Skeletal muscle satellite cell (primary cell): ENCODE measurements at regions not wholly inside any gene's neighbourhood (a gene's known extent, or its start where the extent isn't known, plus 50 kb on each side); places are given as distances from the start of the nearest gene placed in this dataset.
"Not testable (repeated sequence)": the region's sequence is repeated elsewhere in the genome, so short reads cannot be mapped to it uniquely, and the experiment has no call there.

Experiments
- H3K27me3 ChIP-seq: 2 replicates; pipeline ENCODE4 v1.7.0; 2013; ENCODE audit warnings: low read length; ENCODE audit not compliant: control insufficient read depth, insufficient read depth
- H3K36me3 ChIP-seq: 2 replicates; pipeline ENCODE4 v1.7.0; 2013; ENCODE audit warnings: mild to moderate bottlenecking, control low read depth, low read length; ENCODE audit not compliant: insufficient read depth
- H3K4me1 ChIP-seq: 2 replicates; pipeline ENCODE4 v1.7.0; 2013; ENCODE audit warnings: low read length; ENCODE audit not compliant: control insufficient read depth, insufficient read depth
- H3K4me2 ChIP-seq: 2 replicates; pipeline ENCODE4 v1.7.0; 2013; ENCODE audit warnings: mild to moderate bottlenecking, low read length
- H3K4me3 ChIP-seq: 2 replicates; pipeline ENCODE4 v1.7.0; 2013; ENCODE audit warnings: low read length
- H3K9ac ChIP-seq: 2 replicates; pipeline ENCODE4 v1.7.0; 2013; ENCODE audit warnings: mild to moderate bottlenecking, low read depth, low read length, moderate library complexity
- H3K9me3 ChIP-seq: replicated peaks from 2 replicates; pipeline ENCODE4 v1.7.0; 2013; ENCODE audit warnings: mild to moderate bottlenecking, control low read depth, low read length

DNA sequence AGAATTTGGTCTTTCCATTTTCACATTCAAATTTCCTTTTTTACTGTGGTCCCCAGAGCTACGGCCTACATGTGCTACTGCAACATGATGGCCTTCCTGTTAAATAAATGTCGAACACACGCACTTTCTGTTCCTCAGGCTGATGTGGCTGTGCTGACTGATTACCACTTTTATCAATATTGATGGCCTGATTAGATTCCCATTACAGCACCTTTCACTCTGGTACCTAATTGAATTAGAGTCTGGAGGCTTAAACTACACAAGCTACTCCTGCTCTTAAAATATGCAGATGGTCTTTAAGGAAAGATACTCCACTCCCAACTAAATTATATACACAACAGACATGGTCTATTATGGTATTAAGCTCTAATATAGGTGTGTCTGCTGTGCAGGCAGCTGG, 301.6 kb downstream of the FRK start:
- peaks cover 3% of the 10 kb centered on the region for H3K9me3 ChIP-seq
- no peak overlapping the region for H3K4me3 ChIP-seq
- H3K27me3 ChIP-seq, result no peaks in the 10 kb centered on the region
- no peak overlapping the region for H3K9ac ChIP-seq
- no peaks in the 10 kb centered on the region for H3K36me3 ChIP-seq
- H3K4me2 ChIP-seq, result no peak overlapping the region
- no peaks in the 10 kb centered on the region for H3K4me1 ChIP-seq

DNA sequence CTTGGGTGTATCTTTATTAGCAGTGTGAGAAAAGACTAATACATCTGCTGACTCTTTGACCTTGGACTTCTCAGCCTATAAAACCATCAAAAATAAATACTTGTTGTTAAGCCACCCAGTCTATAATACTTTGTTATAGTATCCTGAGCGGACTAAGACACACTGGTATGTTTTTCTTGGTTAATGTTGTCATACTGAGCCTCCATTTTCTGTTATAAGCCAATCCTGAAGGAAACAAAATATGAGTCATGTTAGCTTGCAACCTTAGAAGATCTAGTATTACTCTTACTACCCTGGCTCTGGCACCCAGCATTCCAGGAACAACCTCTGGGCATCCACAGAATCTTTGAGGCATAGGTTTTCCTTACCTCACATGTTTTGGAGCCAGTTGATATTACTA, 307.2 kb downstream of the FRK start:
- no peak overlapping the region for H3K4me2 ChIP-seq
- H3K9ac ChIP-seq, result no peak overlapping the region
- H3K9me3 ChIP-seq, result no peaks in the 10 kb centered on the region
- no peaks in the 10 kb centered on the region for H3K36me3 ChIP-seq
- H3K27me3 ChIP-seq, result no peaks in the 10 kb centered on the region
- no peak overlapping the region for H3K4me3 ChIP-seq
- peaks cover 5% of the 10 kb centered on the region for H3K4me1 ChIP-seq

DNA sequence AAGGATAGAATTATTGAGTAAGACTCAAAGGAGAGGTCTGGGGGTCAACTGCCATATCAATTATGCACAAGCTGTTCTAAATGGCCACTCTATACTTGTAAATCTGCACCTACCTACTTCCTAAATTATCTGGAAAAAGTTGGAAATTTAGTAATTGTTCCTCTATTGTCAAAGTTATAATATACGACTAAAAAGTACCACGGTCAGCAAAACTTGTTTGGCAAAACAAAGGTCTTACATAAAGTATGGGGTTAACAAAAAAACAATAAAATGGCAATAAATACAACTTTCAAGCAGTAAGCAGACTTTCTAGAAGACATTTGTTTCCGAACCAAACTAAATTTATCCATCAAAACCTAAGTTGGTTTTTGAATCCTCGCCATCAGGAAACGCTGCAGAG, 309.7 kb downstream of the FRK start:
- Histone ChIP-seq H3K9ac (no peak overlapping the region), H3K36me3 (no peaks in the 10 kb centered on the region), H3K4me1 (peaks cover 5% of the 10 kb centered on the region), H3K4me2 (no peak overlapping the region), H3K4me3 (no peak overlapping the region), H3K27me3 (no peaks in the 10 kb centered on the region), H3K9me3 (no peaks in the 10 kb centered on the region)

DNA sequence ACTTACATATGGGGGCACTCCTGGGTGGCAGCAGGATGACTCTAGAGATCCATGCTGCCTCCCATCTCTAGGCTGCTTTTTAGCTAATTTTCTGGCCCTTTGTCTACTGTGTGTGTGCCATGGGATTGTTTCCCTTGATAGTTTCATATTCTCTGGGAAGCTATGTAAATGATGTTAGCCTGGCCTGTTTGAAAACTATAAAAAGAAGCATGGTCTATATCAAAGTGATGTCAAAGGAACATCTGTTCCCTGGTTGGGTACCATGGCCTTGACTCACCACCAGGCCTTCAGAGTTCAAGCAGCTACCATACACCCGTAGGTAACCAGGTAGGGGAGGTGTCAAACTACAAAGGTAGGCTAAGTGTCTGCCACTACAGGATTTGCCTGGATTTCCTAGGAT, 310.4 kb downstream of the FRK start:
- H3K4me2 ChIP-seq, result no peak overlapping the region
- H3K4me3 ChIP-seq, result no peak overlapping the region
- H3K9me3 ChIP-seq, result no peaks in the 10 kb centered on the region
- H3K4me1 ChIP-seq, result peaks cover 5% of the 10 kb centered on the region
- H3K27me3 ChIP-seq, result no peaks in the 10 kb centered on the region
- H3K36me3 ChIP-seq, result no peaks in the 10 kb centered on the region
- H3K9ac ChIP-seq, result no peak overlapping the region

DNA sequence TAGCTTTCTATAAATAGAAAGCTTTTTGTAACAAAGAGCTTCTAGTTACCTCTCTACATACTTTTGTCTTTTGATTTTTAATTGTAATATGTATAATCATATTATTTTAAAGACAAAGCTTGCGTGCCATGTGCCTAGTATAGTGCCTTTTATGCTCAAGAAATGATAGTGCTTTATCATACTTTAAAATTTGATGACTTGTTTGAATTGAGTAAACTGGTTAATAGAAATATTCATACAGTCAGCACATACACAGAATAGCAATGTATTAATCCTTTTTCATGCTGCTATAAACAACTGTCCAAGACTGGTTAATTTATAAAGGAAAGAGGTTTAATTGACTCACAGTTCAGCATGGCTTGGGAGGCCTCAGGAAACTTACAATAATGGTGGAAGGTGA, 313.0 kb downstream of the FRK start:
- Histone ChIP-seq H3K4me2 (no peak overlapping the region), H3K36me3 (no peaks in the 10 kb centered on the region), H3K4me3 (no peak overlapping the region), H3K9ac (no peak overlapping the region), H3K27me3 (no peaks in the 10 kb centered on the region), H3K9me3 (no peaks in the 10 kb centered on the region), H3K4me1 (no peaks in the 10 kb centered on the region)

DNA sequence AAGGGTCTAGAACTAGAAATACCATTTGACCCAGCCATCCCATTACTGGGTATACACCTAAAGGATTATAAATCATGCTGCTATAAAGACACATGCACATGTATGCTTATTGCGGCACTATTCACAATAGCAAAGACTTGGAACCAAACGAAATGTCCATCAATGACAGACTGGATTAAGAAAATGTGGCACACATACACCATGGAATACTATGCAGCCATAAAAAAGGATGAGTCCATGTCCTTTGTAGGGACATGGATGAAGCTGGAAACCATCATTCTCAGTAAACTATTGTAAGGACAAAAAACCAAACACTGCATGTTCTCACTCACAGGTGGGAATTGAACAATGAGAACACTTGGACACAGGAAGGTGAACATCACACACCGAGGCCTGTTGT, 314.1 kb downstream of the FRK start:
- H3K9ac ChIP-seq, H3K4me2 ChIP-seq, H3K4me3 ChIP-seq, H3K27me3 ChIP-seq, H3K4me1 ChIP-seq, H3K36me3 ChIP-seq, H3K9me3 ChIP-seq: not testable (repeated sequence)

DNA sequence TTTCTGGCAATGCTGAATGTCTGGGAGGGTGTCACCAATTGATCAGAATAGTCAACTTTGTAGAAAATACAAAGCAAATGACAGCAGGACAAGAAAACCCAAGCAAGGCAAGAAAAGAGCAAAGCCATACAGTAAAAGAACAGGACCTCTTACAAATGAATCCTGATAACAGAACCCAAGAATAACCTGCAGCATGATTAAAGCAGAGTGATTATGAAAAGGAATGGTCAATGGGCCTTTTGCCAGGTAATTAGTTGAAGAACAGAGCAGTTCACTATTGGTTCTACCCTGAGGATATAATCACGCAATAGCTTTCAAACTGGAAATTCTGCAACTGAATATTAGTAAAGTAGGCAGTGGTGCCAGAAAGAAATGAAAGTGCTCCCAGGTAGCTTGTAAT, 319.8 kb downstream of the FRK start:
- Histone ChIP-seq H3K9ac (no peak overlapping the region), H3K27me3 (no peaks in the 10 kb centered on the region), H3K9me3 (no peaks in the 10 kb centered on the region), H3K4me3 (no peak overlapping the region), H3K36me3 (no peaks in the 10 kb centered on the region), H3K4me2 (no peak overlapping the region), H3K4me1 (no peaks in the 10 kb centered on the region)

DNA sequence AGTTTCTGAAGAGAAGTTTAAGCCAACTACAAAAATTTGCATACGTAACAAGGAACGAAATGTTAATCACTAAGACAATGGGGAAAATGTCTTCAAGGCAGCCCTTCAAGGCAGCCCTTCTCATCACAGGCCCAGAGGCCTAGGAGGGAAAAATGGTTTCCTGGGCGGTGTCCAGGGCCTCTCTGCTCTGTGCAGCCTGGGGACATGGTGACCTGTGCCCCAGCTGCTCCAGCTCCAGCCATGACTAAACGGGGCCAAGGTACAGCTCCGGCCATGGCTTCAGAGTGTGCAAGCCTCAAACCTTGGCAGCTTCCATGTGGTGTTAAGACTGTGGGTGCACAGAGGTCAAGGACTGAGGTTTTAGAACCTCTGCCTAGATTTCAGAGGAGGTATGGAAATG, 325.1 kb downstream of the FRK start:
- Histone ChIP-seq H3K27me3 (no peaks in the 10 kb centered on the region), H3K4me1 (no peaks in the 10 kb centered on the region), H3K36me3 (no peaks in the 10 kb centered on the region), H3K9me3 (no peaks in the 10 kb centered on the region), H3K4me3 (no peak overlapping the region), H3K4me2 (no peak overlapping the region), H3K9ac (no peak overlapping the region)

DNA sequence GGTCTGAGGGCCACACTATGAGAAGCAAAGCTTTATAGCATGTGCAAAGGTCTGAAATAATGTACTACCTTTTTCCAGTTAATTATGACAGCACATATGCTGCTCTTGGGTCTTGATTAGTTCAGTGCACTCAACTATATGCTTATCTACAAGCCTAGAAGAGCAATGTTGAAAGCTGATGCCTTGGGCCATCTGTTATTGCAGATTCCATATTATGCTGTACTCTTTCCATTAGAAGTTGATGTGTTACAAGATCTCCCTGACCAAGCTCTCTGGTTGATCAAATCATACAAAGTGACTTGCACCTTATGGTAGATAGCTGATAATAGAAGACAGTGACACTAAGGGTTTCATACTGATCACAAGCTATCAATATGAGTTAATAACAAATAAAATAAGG, 327.3 kb downstream of the FRK start:
- H3K27me3 ChIP-seq, result no peaks in the 10 kb centered on the region
- H3K36me3 ChIP-seq, result no peaks in the 10 kb centered on the region
- H3K4me1 ChIP-seq, result no peaks in the 10 kb centered on the region
- no peak overlapping the region for H3K4me3 ChIP-seq
- no peak overlapping the region for H3K9ac ChIP-seq
- H3K9me3 ChIP-seq, result no peaks in the 10 kb centered on the region
- no peak overlapping the region for H3K4me2 ChIP-seq

DNA sequence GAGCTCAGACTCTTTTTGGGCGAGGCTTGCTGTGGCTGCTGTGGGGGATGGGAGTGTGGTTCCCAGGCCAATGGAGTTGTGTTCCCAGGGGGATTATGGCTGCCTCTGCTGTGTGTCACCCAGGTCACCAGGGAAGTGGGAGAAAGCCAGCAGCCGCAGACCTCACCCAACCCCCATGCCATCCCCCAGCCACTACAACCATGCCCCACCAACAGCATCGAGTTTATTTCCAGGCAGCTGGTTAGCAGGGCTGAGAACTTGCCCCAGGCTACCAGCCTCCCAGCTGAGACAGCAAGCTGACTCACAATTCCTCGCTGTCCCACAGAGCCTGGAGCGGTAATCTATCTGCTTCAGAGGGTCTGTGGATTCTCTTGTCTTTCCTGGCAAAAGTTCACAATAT, 331.7 kb downstream of the FRK start:
- Histone ChIP-seq H3K4me1 (no peaks in the 10 kb centered on the region), H3K36me3 (no peaks in the 10 kb centered on the region), H3K27me3 (no peaks in the 10 kb centered on the region), H3K4me2 (no peak overlapping the region), H3K4me3 (no peak overlapping the region), H3K9me3 (no peaks in the 10 kb centered on the region), H3K9ac (no peak overlapping the region)

DNA sequence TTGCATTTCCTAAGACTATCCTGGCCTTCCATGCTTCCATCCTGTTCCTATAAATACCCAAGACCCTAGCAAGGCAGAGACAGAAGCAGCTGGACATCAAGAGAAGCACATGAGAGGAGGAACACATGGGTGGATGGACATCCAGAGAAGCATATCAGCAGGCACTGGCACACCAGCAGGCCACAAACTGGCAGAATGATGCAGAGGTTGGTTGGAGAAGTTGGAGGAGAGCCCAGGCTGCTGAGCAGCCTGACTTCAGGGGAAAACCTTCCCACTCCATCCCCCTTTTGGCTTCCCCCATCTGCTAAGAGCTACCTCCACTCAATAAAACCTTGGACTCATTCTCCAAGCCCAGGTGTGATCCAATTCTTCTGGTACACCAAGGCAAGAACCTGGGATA, 332.5 kb downstream of the FRK start:
- H3K27me3 ChIP-seq, result no peaks in the 10 kb centered on the region
- H3K36me3 ChIP-seq, result no peaks in the 10 kb centered on the region
- no peaks in the 10 kb centered on the region for H3K9me3 ChIP-seq
- no peak overlapping the region for H3K4me3 ChIP-seq
- no peaks in the 10 kb centered on the region for H3K4me1 ChIP-seq
- no peak overlapping the region for H3K9ac ChIP-seq
- no peak overlapping the region for H3K4me2 ChIP-seq

DNA sequence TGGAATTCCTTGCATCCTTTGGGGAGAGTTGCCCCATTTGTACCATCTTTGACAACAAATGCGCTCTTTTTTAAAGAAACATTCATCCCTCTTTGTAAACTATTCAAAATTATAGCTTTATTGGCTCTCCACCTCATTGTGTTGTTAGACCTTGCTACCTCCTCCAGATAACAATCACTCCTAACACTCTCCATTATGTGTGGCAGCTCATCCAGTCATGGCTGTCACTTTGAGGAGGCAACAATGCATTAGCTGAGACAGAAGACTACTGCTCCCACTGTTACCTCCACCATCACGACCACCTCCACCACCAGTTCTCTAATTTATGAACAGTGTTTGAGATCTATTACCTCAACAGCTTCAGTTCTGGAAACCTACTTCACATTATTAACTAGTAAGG, 339.1 kb downstream of the FRK start:
- Histone ChIP-seq H3K9me3 (no peaks in the 10 kb centered on the region), H3K36me3 (no peaks in the 10 kb centered on the region), H3K4me2 (no peak overlapping the region)

DNA sequence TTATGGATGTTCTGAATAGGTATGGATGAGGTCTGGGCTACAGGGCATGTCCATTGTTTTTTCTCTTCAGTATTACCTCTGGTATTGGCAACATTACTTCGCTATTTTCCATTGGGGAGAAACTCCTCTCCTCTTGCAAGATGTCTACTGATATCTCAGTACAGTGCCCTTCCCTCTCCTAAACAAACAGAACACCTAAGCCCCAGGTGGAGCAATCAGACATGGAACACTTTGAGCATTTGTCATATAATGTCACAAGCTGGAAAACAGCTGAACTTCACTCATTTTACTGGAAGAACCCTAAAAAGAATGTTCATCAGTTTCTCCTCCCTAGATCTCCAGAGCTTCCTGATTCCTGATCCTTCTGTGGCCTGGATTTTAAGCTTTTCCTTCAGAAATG, 339.8 kb downstream of the FRK start:
- Histone ChIP-seq H3K9me3 (no peaks in the 10 kb centered on the region), H3K4me2 (no peak overlapping the region), H3K4me1 (no peaks in the 10 kb centered on the region), H3K4me3 (no peak overlapping the region), H3K27me3 (no peaks in the 10 kb centered on the region), H3K36me3 (no peaks in the 10 kb centered on the region), H3K9ac (no peak overlapping the region)

More for the DNA sequence above, 339.1 kb downstream of the FRK start:
- Histone ChIP-seq H3K9ac (no peak overlapping the region), H3K4me1 (no peaks in the 10 kb centered on the region), H3K27me3 (no peaks in the 10 kb centered on the region), H3K4me3 (no peak overlapping the region)
